ENCODE measurements at regions not wholly inside any gene's neighbourhood (a gene's known extent, or its start where the extent isn't known, plus 50 kb on each side); places are given as distances from the start of the nearest gene placed in this dataset.

DNA sequence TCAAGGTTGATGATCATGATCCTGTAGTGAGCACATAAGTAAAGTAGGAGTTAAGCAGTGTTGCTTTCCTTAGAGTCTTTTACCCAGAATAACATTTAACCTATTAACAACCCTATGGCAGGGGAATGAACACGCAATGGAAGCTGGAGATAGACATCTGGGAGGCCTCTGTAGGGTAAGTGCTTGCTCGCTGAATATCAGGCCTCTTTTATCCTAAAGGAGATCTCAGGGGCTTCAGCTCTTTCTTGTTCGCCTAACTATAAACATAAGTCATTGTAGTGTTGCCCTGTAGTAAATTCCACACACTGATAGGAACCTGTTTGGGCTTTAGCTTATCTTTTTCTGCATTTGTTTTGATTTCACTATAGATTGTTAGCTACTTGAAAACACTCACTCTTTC, 174.4 kb upstream of the TCF4 start:
- no peak for TF ChIP-seq BDP1 (IDR thresholded peaks at IDR 0.05; ENCODE audit: insufficient read depth, insufficient read length)
- TF ChIP-seq, protein P1, sequence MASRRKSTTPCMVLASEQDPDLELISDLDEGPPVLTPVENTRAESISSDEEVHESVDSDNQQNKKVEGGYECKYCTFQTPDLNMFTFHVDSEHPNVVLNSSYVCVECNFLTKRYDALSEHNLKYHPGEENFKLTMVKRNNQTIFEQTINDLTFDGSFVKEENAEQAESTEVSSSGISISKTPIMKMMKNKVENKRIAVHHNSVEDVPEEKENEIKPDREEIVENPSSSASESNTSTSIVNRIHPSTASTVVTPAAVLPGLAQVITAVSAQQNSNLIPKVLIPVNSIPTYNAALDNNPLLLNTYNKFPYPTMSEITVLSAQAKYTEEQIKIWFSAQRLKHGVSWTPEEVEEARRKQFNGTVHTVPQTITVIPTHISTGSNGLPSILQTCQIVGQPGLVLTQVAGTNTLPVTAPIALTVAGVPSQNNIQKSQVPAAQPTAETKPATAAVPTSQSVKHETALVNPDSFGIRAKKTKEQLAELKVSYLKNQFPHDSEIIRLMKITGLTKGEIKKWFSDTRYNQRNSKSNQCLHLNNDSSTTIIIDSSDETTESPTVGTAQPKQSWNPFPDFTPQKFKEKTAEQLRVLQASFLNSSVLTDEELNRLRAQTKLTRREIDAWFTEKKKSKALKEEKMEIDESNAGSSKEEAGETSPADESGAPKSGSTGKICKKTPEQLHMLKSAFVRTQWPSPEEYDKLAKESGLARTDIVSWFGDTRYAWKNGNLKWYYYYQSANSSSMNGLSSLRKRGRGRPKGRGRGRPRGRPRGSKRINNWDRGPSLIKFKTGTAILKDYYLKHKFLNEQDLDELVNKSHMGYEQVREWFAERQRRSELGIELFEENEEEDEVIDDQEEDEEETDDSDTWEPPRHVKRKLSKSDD (conservative IDR thresholded peaks at IDR 0.05; ENCODE audit: low read length) = no peak
- no peak for TF ChIP-seq HCFC1 (IDR thresholded peaks at IDR 0.05; ENCODE audit: low read depth, low read length)
- no peak for TF ChIP-seq POLR2AphosphoS5 (IDR thresholded peaks at IDR 0.05; ENCODE audit: control insufficient read depth, insufficient read depth, low read depth, low read length)
- TF ChIP-seq ZC3H8 (IDR thresholded peaks at IDR 0.05) = no peak
- no peak for TF ChIP-seq RAD51 (IDR thresholded peaks at IDR 0.05; ENCODE audit: borderline replicate concordance, low read depth)
- DNase-seq (ENCODE audit: extremely low read depth in 1 of 4, low spot score in 3 of 4) = no peak
- no peaks in the 10 kb centered on the region for H3K79me2 ChIP-seq (ENCODE audit: control insufficient read depth, insufficient read depth, low read length)
- H3K4me2 ChIP-seq (ENCODE audit: insufficient read depth, low read length) = no peak overlapping the region
- H3K9me3 ChIP-seq (replicated peaks; ENCODE audit: control insufficient read depth, insufficient read depth, low read depth, low read length) = no peaks in the 10 kb centered on the region
- WGBS (ENCODE audit: insufficient coverage, low coverage, missing lambda C conversion rate) = 15% methylated on average over 3 of the region's 3 CpGs
- no peak overlapping the region for H2AFZ ChIP-seq (ENCODE audit: low read depth, low read length)
- H3K27ac ChIP-seq (ENCODE audit: extremely low read depth, low read depth, low read length) = no peak overlapping the region
- peaks cover 0 to 10% of the 10 kb centered on the region in 2 experiments; a peak in 3 of 5 replicates for H3K4me1 ChIP-seq (replicated peaks in 1 of 2; ENCODE audit: control insufficient read depth in 2 of 2, insufficient read depth in 2 of 2, low read length in 2 of 2)
- H3K9me1 ChIP-seq (ENCODE audit: control insufficient read depth, insufficient read depth, low read length) = no peaks in the 10 kb centered on the region
- no TSS peak for BruUV-seq (replicated peaks)
- no peak overlapping the region for H3K4me3 ChIP-seq
- intact Hi-C loops (cut with micrococcal nuclease) (no loop called here), in situ Hi-C loops (cut with MboI) (no loop called here)
- FAIRE-seq = no peak
- ChIA-PET POLR2A (interaction anchor here (0.6 to 1.3 kb wide), 2 partner anchors 30 to 509 kb away, joined by 3 read pairs; no protein-coding TSS in a partner anchor), CTCF (ENCODE audit: low intra/inter-chr PET ratio) (no interaction called here)
- H4K20me1 ChIP-seq (replicated peaks; ENCODE audit: control insufficient read depth, insufficient read depth, low read length) = no peaks in the 10 kb centered on the region
- ATAC-seq = no peak
- no peaks in the 10 kb centered on the region for H3K36me3 ChIP-seq (ENCODE audit: control insufficient read depth, insufficient read depth, low read length)
- no peak overlapping the region for H3K9ac ChIP-seq (ENCODE audit: insufficient read depth in 1 of 2, low read depth in 2 of 2, low read length in 2 of 2)
- H3K27me3 ChIP-seq (ENCODE audit: control insufficient read depth in 2 of 2, insufficient read depth in 2 of 2, low read length in 2 of 2) = no peaks in the 10 kb centered on the region
